OCI-LY3 (cell line): ENCODE measurements at regions not wholly inside any gene's neighbourhood (a gene's known extent, or its start where the extent isn't known, plus 50 kb on each side); places are given as distances from the start of the nearest gene placed in this dataset.

ENCODE experiments used
- EZH2phosphoT487 ChIP-seq: fragments of 200-600 bp; shearing (Covaris generic); IDR thresholded peaks from 2 replicates; pipeline ENCODE4 v1.6.1; 2018; ENCODE audit warnings: antibody characterized with exemption, mixed run types, low read depth
- TF ChIP-seq, protein P1 (sequence below): fragments of 200-600, 300-600 bp; sonication (generic); IDR thresholded peaks from 2 replicates; pipeline ENCODE4 v1.5.1; 2014; ENCODE audit warnings: antibody characterized with exemption, low read length, low read depth

DNA sequence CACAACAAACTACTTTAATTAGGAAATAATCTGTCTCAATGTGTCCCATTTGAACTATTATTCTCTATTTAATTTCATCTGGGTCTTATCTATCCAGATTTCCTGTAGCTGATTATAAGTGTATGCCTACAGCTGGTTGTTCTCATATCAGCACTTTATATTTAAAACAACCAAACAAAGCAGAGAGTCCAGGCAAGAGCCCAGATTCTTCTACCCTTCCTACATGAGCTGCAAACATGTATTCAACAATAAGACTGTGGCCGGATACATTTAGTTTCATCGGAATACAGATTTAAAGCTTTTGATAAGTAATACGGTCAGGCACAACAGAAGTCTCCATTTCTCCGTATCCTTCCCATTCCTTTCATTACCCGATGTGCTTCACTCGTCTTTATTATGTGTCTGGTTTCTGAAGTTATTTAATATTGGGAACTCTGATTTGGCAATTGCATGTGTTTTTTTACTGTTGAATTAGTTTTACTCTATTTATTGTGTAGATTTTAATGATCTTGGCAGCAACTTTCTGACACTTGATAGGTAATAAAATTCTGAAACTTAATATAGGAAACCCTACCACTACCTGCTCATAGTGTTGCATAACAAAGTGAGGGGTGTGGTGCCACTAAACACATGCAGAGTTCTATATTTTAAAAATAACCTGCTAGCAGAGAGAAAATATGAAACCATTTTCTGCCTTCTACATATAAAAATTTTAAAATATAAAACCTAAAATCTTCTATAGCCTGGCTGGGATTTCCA, 653.5 kb upstream of the PTCHD4 start:
- TF ChIP-seq, protein P1, sequence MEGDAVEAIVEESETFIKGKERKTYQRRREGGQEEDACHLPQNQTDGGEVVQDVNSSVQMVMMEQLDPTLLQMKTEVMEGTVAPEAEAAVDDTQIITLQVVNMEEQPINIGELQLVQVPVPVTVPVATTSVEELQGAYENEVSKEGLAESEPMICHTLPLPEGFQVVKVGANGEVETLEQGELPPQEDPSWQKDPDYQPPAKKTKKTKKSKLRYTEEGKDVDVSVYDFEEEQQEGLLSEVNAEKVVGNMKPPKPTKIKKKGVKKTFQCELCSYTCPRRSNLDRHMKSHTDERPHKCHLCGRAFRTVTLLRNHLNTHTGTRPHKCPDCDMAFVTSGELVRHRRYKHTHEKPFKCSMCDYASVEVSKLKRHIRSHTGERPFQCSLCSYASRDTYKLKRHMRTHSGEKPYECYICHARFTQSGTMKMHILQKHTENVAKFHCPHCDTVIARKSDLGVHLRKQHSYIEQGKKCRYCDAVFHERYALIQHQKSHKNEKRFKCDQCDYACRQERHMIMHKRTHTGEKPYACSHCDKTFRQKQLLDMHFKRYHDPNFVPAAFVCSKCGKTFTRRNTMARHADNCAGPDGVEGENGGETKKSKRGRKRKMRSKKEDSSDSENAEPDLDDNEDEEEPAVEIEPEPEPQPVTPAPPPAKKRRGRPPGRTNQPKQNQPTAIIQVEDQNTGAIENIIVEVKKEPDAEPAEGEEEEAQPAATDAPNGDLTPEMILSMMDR, result no peak
- TF ChIP-seq EZH2phosphoT487, result no peak
